ENCODE measurements at regions not wholly inside any gene's neighbourhood (a gene's known extent, or its start where the extent isn't known, plus 50 kb on each side); places are given as distances from the start of the nearest gene placed in this dataset.

GRCh38 chr18:67132919-67133318, 383.6 kb downstream of the DSEL start:
- TF ChIP-seq CTCF (IDR thresholded peaks at IDR 0.05) (no peak), ZFX (IDR thresholded peaks at IDR 0.05; ENCODE audit: borderline replicate concordance) (no peak)

All from 22Rv1 (cell line).